Ovary (tissue), 7 donors: ENCODE measurements at regions not wholly inside any gene's neighbourhood (a gene's known extent, or its start where the extent isn't known, plus 50 kb on each side); places are given as distances from the start of the nearest gene placed in this dataset.

Source experiments
- DNase-seq, 5 donors: peaks; one replicate each; pipeline ENCODE4 v3.0.0-alpha.2; 2019 to 2020
- H3K27ac ChIP-seq, 2 donors: fragments of 200-600 bp; one replicate each; pipeline versions ENCODE4 v1.5.1 to v1.8.0; 2019 to 2022
- H3K27me3 ChIP-seq: fragments of 200-600 bp; one replicate; pipeline ENCODE4 v1.8.0; 2022
- H3K36me3 ChIP-seq: fragments of 200-600 bp; sonication (generic); one replicate; pipeline ENCODE4 v1.5.1; 2019
- H3K4me1 ChIP-seq: one replicate; pipeline ENCODE4 v1.8.1; 2013; ENCODE audit warnings: mild to moderate bottlenecking, moderate library complexity; ENCODE audit not compliant: insufficient read depth
- H3K4me3 ChIP-seq: fragments of 200-600 bp; sonication (generic); one replicate; pipeline ENCODE4 v1.5.1; 2017
- H3K9me3 ChIP-seq, 2 donors: fragments of 200-600 bp in 1 of 2; sonication (generic) in 1 of 2; one replicate each; pipeline versions ENCODE4 v1.5.1 to v1.8.1; 2013 to 2019; ENCODE audit warnings: mild to moderate bottlenecking in 1 of 2, moderate library complexity in 1 of 2
- CTCF ChIP-seq, 3 donors: fragments of 450-650 bp in 2 of 3; fragments of 200-600 bp in 1 of 3; IDR thresholded peaks; one replicate each; pipeline versions ENCODE4 v1.5.1 to v1.8.0; 2016 to 2022; ENCODE audit warnings: antibody characterized with exemption in 3 of 3, mild to moderate bottlenecking in 1 of 3
- EP300 ChIP-seq: sonication (generic); formaldehyde crosslinking; IDR thresholded peaks from one replicate; pipeline ENCODE4 v1.6.1; 2017; ENCODE audit warnings: antibody characterized with exemption
- POLR2A ChIP-seq: fragments of 450-650 bp; IDR thresholded peaks from one replicate; pipeline ENCODE4 v1.6.1; 2017; ENCODE audit warnings: antibody characterized with exemption, mild to moderate bottlenecking, moderate library complexity
- WGBS, 3 donors: extraction: QIAGEN DNeasy Blood & Tissue Kit in 1 of 3; methylation state at CpG; one replicate each; pipeline versions ENCODE4 v1.1.5 to v1.1.7; 2013 to 2017; 5-methylcytosine and 5-hydroxymethylcytosine counted together
- intact Hi-C, 4 donors: fragments of 100-400 bp; cut with DNase I; formaldehyde crosslinking; loops; one replicate each; pipeline versions ENCODE4 v1.11.0 to v1.15.1; 2022 to 2023
- donor health status: DM: no; HTN: no; CAD: no; lungs with moderate emphysema.
- donor health status: DM: no; HTN: no; CAD: no.
- donor health status: Bipolar disorder and iron deficiency.
- donor health status: DM: no; HTN: no; CAD: no.
- donor health status: DM: yes; HTN: yes; CAD: no.

- H3K27me3 ChIP-seq, result no peaks in the 10 kb centered on the region
- no peak for DNase-seq
- H3K4me3 ChIP-seq, result no peak overlapping the region
- no peaks in the 10 kb centered on the region for H3K9me3 ChIP-seq
- 45 to 74% (median 53%) methylated on average over 7 of the region's 7 CpGs for WGBS, 3 donors
- H3K4me1 ChIP-seq, result no peaks in the 10 kb centered on the region
- no peak for TF ChIP-seq EP300
- intact Hi-C loops, result no loop called here
- H3K27ac ChIP-seq, result no peak overlapping the region
- no peaks in the 10 kb centered on the region for H3K36me3 ChIP-seq
Observed at GRCh38 chr10:23608926-23609325, 170.1 kb downstream of the OTUD1 start.

GRCh38 chr10:23610626-23611307, 171.9 kb downstream of the OTUD1 start:
- WGBS, 3 donors, result 63 to 68% (median 64%) methylated on average over 4 of the region's 4 CpGs
- H3K4me1 ChIP-seq, result no peaks in the 10 kb centered on the region
- intact Hi-C loops, result no loop called here
- no peak overlapping the region for H3K27ac ChIP-seq
- no peaks in the 10 kb centered on the region for H3K36me3 ChIP-seq
- no peak overlapping the region for H3K4me3 ChIP-seq
- no peak for DNase-seq
- TF ChIP-seq EP300 (no peak), POLR2A (no peak), CTCF (IDR thresholded peaks at IDR 0.05) (no peak)
- H3K9me3 ChIP-seq, result no peaks in the 10 kb centered on the region
- H3K27me3 ChIP-seq, result no peaks in the 10 kb centered on the region

DNA sequence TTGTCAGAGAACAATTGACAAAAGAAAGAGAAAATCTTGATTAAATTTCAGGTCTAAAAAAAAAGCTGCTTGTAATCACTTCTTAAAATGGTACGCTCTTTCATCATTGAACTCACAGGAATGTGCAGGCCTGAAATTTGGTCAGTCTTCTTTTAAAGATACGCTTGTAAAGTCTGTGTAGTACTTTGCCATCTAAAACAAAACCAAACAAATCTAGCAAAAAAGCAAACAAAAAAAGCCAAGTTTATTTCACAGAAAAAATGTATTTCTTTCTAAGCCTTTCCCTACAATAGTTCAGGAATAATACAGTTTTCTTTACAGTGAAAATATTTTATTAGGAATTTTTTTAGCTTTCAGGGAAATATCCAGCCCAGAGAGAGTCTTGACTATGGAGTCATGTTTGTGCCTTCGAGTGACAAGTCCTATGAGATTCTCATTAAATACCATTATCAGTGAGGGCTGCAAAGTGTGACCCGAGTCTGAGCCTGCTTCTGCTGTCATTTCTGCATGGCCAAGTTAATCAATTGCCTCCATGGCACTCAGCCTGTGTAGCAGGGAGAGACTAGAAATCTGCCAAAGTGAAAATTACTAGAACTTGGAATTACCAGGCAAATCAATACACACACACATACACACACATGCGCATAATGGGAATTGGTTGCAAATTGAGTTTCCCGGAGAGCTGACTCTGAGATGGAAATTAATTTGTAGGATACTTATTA, 172.6 kb downstream of the OTUD1 start:
- 59 to 84% (median 74%) methylated on average over 6 of the region's 6 CpGs for WGBS, 3 donors
- intact Hi-C loops, result no loop called here
- TF ChIP-seq EP300 (no peak), POLR2A (no peak), CTCF (IDR thresholded peaks at IDR 0.05) (no peak)

GRCh38 chr10:23613900-23614299, 175.0 kb downstream of the OTUD1 start:
- intact Hi-C loops, result no loop called here
- DNase-seq, result no peak
- 59 to 69% (median 66%) methylated on average over 2 of the region's 2 CpGs for WGBS, 3 donors

More for the DNA sequence above, 172.6 kb downstream of the OTUD1 start:
- Histone ChIP-seq H3K4me3 (no peak overlapping the region), H3K9me3 (no peaks in the 10 kb centered on the region), H3K36me3 (no peaks in the 10 kb centered on the region), H3K4me1 (no peaks in the 10 kb centered on the region), H3K27ac (no peak overlapping the region), H3K27me3 (no peaks in the 10 kb centered on the region)
- no peak for DNase-seq

More at GRCh38 chr10:23613900-23614299, 175.0 kb downstream of the OTUD1 start:
- Histone ChIP-seq H3K27me3 (no peaks in the 10 kb centered on the region), H3K4me1 (no peaks in the 10 kb centered on the region), H3K9me3 (no peaks in the 10 kb centered on the region), H3K4me3 (no peak overlapping the region), H3K36me3 (no peaks in the 10 kb centered on the region), H3K27ac (no peak overlapping the region)
- TF ChIP-seq POLR2A, result no peak
- TF ChIP-seq EP300, result no peak
- no peak for TF ChIP-seq CTCF (IDR thresholded peaks at IDR 0.05)
